ENCODE measurements at regions not wholly inside any gene's neighbourhood (a gene's known extent, or its start where the extent isn't known, plus 50 kb on each side); places are given as distances from the start of the nearest gene placed in this dataset.

DNA sequence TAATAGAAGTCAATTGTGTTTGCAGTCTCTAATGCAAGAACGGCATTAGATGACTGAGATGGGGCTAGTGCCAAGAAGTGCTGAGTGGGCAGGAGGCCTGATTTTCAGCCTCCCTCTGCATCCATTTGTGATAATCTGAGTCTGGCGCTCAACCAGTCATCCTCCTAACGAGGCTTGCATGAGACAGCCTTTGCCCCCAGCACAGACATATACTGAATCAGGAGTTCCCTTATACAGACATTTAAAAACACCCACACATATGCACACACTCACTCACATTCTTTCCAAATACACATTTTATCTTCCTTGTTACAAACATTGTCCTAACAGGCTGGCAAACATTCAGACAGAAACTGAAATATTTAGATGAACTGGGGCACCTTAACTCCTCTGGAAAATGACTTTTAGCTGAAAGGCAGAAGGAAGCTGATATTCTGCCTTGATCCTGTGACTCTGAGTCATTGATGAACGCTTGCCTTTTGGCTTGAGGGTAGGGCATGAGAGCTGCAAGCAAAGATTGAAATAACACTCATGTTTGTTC lies 562.3 kb downstream of the DHX35 start:
- Histone ChIP-seq H3K36me3 (no peaks in the 10 kb centered on the region), H3K27ac (peak overlapping the region in 1 of 4 donors; percentile 11), H3K27me3 (no peaks in the 10 kb centered on the region), H3K4me1 (peaks cover 0 to 10% (median 8%) of the 10 kb centered on the region in 4 donors), H3K9me3 (no peaks in the 10 kb centered on the region), H3K4me3 (no peak overlapping the region)
- intact Hi-C loops (cut with DNase I): no loop called here
- no peak for DNase-seq
- TF ChIP-seq EP300 (IDR thresholded peaks at IDR 0.05) (no peak), POLR2AphosphoS5 (IDR thresholded peaks at IDR 0.05) (no peak), POLR2A (IDR thresholded peaks at IDR 0.05) (no peak)
- TF ChIP-seq, protein P1, sequence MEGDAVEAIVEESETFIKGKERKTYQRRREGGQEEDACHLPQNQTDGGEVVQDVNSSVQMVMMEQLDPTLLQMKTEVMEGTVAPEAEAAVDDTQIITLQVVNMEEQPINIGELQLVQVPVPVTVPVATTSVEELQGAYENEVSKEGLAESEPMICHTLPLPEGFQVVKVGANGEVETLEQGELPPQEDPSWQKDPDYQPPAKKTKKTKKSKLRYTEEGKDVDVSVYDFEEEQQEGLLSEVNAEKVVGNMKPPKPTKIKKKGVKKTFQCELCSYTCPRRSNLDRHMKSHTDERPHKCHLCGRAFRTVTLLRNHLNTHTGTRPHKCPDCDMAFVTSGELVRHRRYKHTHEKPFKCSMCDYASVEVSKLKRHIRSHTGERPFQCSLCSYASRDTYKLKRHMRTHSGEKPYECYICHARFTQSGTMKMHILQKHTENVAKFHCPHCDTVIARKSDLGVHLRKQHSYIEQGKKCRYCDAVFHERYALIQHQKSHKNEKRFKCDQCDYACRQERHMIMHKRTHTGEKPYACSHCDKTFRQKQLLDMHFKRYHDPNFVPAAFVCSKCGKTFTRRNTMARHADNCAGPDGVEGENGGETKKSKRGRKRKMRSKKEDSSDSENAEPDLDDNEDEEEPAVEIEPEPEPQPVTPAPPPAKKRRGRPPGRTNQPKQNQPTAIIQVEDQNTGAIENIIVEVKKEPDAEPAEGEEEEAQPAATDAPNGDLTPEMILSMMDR (IDR thresholded peaks at IDR 0.05): no peak
- WGBS, 2 donors: 50 to 52% methylated on average over 4 of the region's 4 CpGs

DNA sequence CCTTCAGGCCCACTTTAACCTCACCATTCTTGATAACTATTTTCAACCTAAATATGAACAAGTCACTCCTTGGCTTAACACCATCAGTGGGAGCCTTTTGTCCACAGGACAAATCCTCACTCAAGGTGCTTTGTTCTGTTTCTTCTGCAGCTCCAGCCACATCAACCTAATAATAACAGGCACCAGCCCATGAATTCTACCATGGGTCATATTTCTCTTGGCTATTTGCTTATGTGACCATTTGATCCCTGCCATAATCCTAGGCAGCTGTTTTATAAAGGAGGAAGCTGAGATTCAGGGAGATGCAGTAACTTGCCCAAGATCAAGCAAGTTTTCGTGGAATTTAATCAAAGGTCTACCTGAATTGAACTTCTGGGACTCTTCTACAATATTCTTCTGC lies 561.3 kb downstream of the DHX35 start:
- Histone ChIP-seq H3K36me3 (no peaks in the 10 kb centered on the region), H3K27ac (no peak overlapping the region), H3K4me3 (no peak overlapping the region), H3K27me3 (no peaks in the 10 kb centered on the region), H3K4me1 (peaks cover 0 to 10% (median 8%) of the 10 kb centered on the region in 4 donors), H3K9me3 (no peaks in the 10 kb centered on the region)
- TF ChIP-seq, protein P1 (IDR thresholded peaks at IDR 0.05): no peak
- TF ChIP-seq POLR2AphosphoS5 (IDR thresholded peaks at IDR 0.05) (no peak), POLR2A (IDR thresholded peaks at IDR 0.05) (no peak), EP300 (IDR thresholded peaks at IDR 0.05) (no peak)
- no peak for DNase-seq
- WGBS, 2 donors: 87 to 89% methylated on average over 1 of the region's 1 CpG
- intact Hi-C loops (cut with DNase I): no loop called here

DNA sequence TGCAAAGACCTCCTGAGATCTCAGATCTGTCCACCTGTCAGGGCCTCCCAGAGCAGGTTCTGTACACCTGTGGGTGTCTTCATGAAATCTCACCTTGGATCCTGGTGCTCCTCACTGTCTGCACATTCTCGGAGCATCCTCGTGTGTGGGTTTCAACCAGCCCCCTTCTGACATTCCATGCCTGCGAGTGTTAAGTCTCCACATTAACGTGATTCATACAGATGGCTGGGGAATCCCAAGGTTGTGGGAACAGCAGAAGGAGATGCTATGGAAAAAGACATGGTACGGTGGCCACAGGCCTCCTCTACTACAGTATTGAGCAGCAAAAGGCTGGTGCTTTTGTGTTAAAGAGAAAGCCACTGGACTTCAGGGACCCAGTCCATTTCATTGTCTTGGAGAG lies 556.5 kb downstream of the DHX35 start:
- intact Hi-C loops (cut with DNase I): no loop called here
- Histone ChIP-seq H3K4me3 (no peak overlapping the region), H3K27me3 (no peaks in the 10 kb centered on the region), H3K36me3 (no peaks in the 10 kb centered on the region), H3K4me1 (no peaks in the 10 kb centered on the region), H3K9me3 (no peaks in the 10 kb centered on the region), H3K27ac (no peak overlapping the region)
- WGBS, 2 donors: 84 to 87% methylated on average over 5 of the region's 5 CpGs
- DNase-seq: no peak
- TF ChIP-seq POLR2A (IDR thresholded peaks at IDR 0.05) (no peak), EP300 (IDR thresholded peaks at IDR 0.05) (no peak), POLR2AphosphoS5 (IDR thresholded peaks at IDR 0.05) (no peak)
- TF ChIP-seq, protein P1 (IDR thresholded peaks at IDR 0.05): no peak

DNA sequence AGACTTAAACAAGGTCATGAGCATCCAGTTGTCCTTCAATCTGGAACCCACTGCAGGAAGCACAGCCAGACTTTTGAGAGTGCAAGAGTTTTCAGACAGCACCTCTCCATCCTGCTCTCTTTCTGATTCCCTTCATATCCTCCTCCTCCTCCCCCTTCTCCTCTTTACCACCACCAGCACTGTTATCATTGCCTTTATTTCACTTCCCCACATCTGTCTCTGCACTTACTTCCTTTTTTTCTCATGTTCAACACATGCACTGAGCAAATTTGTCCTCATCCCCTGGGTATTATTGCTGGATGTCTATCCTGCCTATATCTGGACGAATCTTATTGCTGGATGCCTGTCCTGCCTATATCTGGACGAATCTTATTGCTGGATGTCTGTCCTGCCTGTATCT lies 554.8 kb downstream of the DHX35 start:
- no peak for DNase-seq
- intact Hi-C loops (cut with DNase I): no loop called here
- no peak overlapping the region for H3K27ac ChIP-seq
- WGBS, 2 donors: 80 to 81% methylated on average over 2 of the region's 2 CpGs
- no peaks in the 10 kb centered on the region for H3K27me3 ChIP-seq
- H3K36me3 ChIP-seq: no peaks in the 10 kb centered on the region
- no peaks in the 10 kb centered on the region for H3K4me1 ChIP-seq
- no peak overlapping the region for H3K4me3 ChIP-seq
- TF ChIP-seq POLR2A (IDR thresholded peaks at IDR 0.05): no peak
- TF ChIP-seq, protein P1 (IDR thresholded peaks at IDR 0.05): no peak
- no peak for TF ChIP-seq EP300 (IDR thresholded peaks at IDR 0.05)
- TF ChIP-seq POLR2AphosphoS5 (IDR thresholded peaks at IDR 0.05): no peak
- H3K9me3 ChIP-seq: no peaks in the 10 kb centered on the region

DNA sequence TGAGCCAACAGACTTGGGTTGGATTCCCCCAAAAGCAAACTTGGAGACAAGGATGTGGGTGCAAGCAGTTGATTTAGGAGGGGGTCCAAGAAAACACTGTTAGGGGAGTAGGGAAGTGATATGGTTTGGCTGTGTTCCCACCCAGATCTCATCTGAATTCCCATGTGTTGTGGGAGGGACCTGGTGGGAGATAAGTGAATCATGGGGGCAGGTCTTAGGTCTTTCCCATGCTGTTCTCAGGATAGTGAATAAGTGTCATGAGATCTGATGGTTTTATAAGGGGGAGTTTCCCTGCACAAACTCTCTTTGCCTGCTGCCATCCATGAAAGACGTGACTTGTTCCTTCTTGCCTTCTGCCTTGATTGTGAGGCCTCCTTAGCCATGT lies 542.6 kb downstream of the DHX35 start:
- Histone ChIP-seq H3K4me3 (no peak overlapping the region), H3K4me1 (peaks cover 0 to 12% (median 4%) of the 10 kb centered on the region in 4 donors), H3K27me3 (no peaks in the 10 kb centered on the region), H3K27ac (no peak overlapping the region), H3K36me3 (no peaks in the 10 kb centered on the region), H3K9me3 (no peaks in the 10 kb centered on the region)
- no peak for DNase-seq
- TF ChIP-seq, protein P1 (IDR thresholded peaks at IDR 0.05): no peak
- TF ChIP-seq EP300 (IDR thresholded peaks at IDR 0.05): no peak
- no peak for TF ChIP-seq POLR2A (IDR thresholded peaks at IDR 0.05)
- no peak for TF ChIP-seq POLR2AphosphoS5 (IDR thresholded peaks at IDR 0.05)
- WGBS, 2 donors: 82 to 86% methylated on average over 1 of the region's 1 CpG
- intact Hi-C loops (cut with DNase I): no loop called here

Data from sigmoid colon (tissue), 6 donors.